GM12891 (cell line): ENCODE measurements at regions not wholly inside any gene's neighbourhood (a gene's known extent, or its start where the extent isn't known, plus 50 kb on each side); places are given as distances from the start of the nearest gene placed in this dataset.

ENCODE experiments used
- POLR2A ChIP-seq: IDR thresholded peaks from 2 replicates; pipeline ENCODE4 v1.6.1; 2011; ENCODE audit warnings: low read depth, low read length, control low read depth
- SPI1 ChIP-seq: IDR thresholded peaks from 2 replicates; pipeline ENCODE4 v1.6.1; 2011; ENCODE audit warnings: low read depth, low read length, control low read depth

DNA sequence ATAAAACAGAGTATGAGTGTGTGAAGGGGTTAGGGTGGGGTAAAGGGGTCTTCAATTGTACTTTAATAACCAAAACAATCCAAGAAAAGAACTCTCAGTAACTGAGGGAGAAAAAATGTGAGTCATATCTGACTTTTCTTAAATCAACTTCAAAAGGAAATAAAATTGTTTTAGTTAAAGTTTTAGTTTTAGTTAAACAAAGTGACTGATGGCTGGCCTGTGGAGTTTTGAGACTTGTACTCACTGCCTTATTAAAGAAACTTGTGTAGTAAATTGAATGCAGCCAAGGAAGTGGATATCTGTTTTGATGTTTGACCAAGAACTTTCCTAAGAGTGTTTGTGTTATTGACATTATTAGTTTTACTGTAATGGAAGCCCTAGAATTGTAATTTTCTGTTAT is 2032.6 kb downstream of the MAT2B start:
- TF ChIP-seq SPI1 (no peak), POLR2A (no peak)
